GM19239 (cell line): ENCODE measurements at regions not wholly inside any gene's neighbourhood (a gene's known extent, or its start where the extent isn't known, plus 50 kb on each side); places are given as distances from the start of the nearest gene placed in this dataset.

Experiments
- DNase-seq: peaks from one replicate; pipeline ENCODE4 v3.0.0; 2011; ENCODE audit warnings: low spot score; ENCODE audit not compliant: insufficient read length
- FAIRE-seq: peaks from 2 replicates; lab custom pipeline; 2011; peaks lifted over from hg19 to GRCh38; lab: Jason Lieb, UNC

DNA sequence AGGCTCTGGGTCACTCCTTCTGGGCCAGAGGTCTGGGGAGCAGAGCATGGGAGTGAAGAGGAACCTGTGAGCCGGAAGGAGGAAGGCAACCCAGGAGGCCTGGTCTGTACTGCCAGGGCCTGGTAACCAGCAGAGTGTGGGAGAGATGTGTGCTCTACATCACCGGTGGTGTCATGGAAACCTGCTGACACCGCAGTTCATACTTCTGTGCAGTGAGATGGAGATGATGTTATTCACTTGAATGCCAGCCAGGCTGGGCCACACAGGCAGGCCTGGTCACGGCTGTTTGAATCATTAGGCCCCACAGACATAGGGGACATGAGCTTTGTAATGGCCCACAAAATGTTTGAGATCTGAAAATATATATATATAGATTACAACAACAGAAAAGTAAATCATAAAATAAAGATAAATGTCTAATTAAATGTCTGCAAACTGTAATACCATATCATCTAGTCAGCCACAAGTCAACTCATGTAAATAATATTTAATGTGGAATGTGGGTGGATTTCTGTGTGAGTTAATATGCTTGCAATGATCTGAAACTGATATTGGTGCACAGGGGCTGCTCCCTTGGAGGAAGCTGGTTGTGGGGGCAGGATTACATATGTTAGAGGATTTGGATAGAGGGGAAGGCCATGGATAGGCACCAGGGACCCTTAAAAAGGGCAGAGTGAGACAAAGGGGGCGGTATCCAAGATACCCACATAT, 108.5 kb upstream of the PFN2 start:
- FAIRE-seq (no peak), DNase-seq (no peak)

- DNase-seq (no peak), FAIRE-seq (no peak)
Measured at GRCh38 chr3:150077581-150078247, 107.0 kb upstream of the PFN2 start.

GRCh38 chr3:150077107-150077506, 106.4 kb upstream of the PFN2 start:
- DNase-seq: no peak
- no peak for FAIRE-seq

GRCh38 chr3:150076443-150076842, 105.7 kb upstream of the PFN2 start:
- no peak for FAIRE-seq
- DNase-seq: no peak

GRCh38 chr3:150075417-150075865, 104.7 kb upstream of the PFN2 start:
- DNase-seq (no peak), FAIRE-seq (no peak)

DNA sequence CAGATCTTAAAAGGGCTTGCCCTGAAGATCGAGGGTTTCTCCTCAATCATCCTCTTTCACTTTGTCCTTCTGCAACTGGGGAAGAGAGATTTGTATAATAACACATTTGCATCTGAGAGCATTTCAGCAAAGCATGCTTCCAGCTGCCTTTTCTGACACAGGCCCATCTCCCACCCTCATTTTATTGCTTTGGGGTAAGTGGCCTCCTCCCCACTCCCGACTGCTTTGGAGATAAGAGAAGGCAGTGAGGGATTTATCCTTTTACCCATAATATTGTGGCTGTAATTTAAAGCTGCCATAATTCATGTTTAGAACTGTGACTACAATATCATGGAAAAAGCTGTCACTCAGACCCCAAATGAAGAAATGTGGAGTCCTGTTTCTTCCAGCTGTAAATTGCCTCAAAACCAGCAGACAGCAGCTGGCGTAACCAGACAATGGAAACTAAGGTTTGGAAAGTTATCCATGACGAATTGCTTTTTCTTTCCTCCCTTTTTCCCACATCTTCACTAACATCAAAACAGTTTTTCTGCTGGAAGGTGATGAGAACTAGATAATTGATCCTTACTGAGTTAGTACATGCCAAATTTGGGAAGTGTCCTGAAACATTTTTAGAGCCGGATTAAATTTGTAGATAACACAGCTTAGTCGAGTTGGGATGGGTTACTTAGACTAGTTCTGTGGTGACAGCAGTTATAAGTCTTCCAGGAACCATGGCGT, 104.2 kb upstream of the PFN2 start:
- no peak for FAIRE-seq

DNA sequence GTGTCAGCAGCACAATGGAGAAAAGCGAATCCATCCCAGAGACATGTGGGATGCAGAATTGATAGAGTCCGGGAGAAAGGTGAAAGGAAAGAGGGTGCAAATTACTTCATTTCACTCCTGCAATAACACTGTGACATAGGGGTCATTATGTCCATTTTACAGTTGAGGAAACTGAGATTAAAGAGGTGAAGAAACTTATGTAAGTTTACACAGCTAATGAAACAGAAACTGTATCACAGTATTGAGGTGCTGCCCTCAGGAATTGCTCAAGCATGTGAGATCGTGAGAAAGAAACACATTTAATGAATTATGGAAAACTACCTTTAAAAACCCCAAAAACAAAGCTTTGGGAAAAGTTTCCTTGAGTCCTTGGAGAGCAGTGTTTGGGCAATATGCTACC, 103.6 kb upstream of the PFN2 start:
- DNase-seq (no peak), FAIRE-seq (no peak)

More for the DNA sequence above, 104.2 kb upstream of the PFN2 start:
- DNase-seq: peak; percentile 17

DNA sequence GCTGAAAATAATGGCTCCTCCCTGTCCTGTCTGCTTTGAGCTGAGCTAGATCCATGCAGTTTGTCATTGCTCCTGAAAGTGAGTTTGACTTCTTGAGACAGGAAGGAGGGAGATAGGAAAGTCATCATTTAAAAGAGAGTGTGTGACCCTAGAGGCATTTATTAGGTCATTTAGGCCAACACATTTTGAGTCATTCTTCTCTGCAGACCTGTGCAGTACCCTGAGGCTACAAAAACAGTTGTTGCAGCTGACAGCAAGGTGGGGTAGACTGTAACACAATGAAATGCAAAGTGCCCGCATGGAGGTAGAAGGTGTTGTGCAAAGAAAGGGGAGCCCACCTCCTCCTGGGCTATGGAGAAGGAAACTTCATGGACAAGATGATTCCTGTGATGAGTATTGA, 102.8 kb upstream of the PFN2 start:
- FAIRE-seq: no peak
- no peak for DNase-seq

GRCh38 chr3:150073031-150073430, 102.3 kb upstream of the PFN2 start:
- no peak for FAIRE-seq

DNA sequence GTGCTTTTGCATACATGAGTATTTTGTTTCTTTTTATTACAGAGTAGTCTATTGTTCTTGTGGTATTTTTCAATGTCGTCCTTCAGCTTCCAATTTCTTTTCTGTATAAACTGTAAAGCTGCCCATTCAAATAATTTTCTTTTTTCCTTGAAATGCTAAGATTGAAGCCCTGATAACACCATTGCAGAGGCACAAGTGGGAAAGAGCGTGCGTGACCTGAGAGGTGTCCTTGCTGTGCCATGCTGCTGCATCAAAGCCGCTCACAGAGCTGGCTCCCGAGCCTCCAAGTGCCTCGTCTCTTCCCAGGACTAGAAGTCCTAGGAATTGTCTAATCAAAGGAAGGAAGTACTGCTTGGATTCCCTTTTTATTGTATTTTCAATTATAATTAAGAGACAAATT, 101.9 kb upstream of the PFN2 start:
- no peak for DNase-seq
- no peak for FAIRE-seq

More at GRCh38 chr3:150073031-150073430, 102.3 kb upstream of the PFN2 start:
- no peak for DNase-seq

GRCh38 chr3:150070271-150070670, 99.6 kb upstream of the PFN2 start:
- FAIRE-seq (no peak), DNase-seq (no peak)

GRCh38 chr3:150069633-150070032, 98.9 kb upstream of the PFN2 start:
- DNase-seq (no peak), FAIRE-seq (no peak)

DNA sequence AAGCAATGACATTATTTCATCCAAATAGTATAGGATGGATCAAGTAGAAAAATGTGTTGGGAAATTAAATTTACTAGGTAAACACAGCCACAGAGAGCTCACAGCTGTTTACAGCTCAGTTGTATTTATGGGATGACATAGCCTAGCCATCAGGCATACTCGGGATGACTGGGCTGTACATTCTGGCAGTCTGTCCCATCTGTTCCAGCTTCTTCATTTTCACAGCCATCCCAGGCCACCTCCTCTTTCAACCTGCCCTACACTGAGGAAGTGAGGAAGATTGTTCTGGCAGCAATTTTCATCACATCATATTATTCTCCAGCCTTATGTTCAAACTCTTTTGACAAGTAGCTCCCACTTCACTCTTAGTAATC, 98.4 kb upstream of the PFN2 start:
- FAIRE-seq: no peak

DNA sequence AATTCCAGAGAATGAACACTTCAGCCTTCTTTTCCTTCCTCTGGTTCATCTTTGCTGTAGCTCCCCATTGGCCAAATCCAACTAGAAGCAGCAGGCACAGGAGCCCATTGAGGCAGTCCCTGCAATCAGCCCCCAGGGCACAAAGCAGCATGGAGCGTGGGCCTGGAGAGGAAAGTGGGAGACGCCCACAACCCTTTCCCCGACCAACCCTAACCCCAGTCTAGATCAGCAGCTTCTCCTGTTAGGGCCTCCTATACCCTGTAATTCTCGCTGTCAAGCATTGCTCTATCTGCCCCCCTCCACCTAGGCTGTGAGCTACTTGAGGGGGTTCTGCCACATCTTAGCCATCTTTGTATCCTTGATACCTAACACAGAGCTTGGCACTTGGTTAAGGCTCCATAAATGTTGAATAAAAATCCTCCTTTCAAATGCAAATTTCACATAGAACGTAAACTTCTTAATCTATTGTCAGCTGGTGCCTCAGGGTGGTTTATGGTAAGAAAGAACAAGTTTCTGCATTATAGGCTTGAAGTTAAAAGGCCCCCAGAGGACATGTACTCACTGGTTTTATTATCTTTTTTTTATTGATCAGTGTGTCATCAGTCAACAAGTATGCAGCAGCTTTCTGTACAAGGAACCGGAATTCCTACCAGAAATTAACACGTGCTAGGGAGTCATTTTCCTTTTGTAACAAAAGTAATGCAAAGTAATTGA, 97.9 kb upstream of the PFN2 start:
- DNase-seq (no peak), FAIRE-seq (no peak)

More for the DNA sequence above, 98.4 kb upstream of the PFN2 start:
- DNase-seq: no peak

- FAIRE-seq (no peak), DNase-seq (no peak)
Measured at GRCh38 chr3:150067561-150067960, 96.9 kb upstream of the PFN2 start.

DNA sequence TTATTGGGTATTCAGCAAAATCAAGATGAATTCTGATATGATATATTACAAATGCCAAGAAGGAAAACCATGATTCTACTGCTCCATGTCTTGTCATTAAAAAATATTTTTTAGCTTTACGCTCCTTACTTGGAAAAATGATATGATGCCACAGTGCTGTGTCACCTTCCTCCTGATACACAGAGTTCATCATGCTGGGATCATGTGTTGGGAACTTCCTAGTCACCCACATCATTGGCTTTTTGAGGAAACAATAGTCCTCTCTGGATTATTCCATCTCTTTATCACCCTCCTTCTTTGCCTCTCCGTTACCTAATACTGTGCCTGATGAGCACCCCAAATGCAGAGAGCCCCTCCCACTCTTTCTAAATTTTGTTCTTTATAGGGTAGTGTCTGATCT, 94.3 kb upstream of the PFN2 start:
- no peak for DNase-seq
- no peak for FAIRE-seq

- FAIRE-seq (no peak), DNase-seq (no peak)
Measured at GRCh38 chr3:150063237-150063636, 92.5 kb upstream of the PFN2 start.

GRCh38 chr3:150062492-150062891, 91.8 kb upstream of the PFN2 start:
- no peak for FAIRE-seq

DNA sequence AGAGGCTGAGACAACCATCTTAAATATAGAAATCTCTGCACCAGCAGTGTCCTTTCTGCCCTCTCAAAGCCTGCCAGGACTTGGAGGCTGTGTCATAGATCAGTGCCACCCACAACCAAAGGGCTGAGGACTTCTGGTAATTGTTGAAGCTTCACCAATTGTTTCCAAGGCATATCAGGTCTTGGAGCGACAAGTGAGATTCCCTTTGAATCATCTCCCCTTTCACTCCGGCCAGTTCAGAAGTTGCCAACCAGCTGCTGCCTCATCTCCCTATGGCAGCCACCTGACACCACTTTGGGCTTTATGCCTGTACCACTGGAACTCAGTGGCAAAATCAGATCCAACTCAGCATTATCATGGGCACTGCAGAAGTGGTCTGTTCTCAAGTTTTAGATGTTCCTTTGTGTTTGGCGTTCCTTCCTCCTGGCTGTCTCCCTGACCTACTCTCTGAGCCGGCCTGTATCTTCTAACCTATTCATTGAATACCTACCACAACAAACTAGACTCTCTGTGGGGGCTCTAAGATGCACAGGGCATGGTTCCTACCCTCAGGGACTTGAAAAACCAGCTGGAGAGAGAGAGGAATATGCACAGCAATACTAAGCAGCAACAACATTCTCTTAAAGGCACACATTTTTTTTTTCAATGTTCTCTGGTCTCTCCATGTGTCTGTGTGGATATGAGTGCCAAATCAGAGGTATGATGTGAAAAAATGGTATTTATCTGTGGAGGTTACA, 90.8 kb upstream of the PFN2 start:
- FAIRE-seq: no peak

More at GRCh38 chr3:150062492-150062891, 91.8 kb upstream of the PFN2 start:
- no peak for DNase-seq

DNA sequence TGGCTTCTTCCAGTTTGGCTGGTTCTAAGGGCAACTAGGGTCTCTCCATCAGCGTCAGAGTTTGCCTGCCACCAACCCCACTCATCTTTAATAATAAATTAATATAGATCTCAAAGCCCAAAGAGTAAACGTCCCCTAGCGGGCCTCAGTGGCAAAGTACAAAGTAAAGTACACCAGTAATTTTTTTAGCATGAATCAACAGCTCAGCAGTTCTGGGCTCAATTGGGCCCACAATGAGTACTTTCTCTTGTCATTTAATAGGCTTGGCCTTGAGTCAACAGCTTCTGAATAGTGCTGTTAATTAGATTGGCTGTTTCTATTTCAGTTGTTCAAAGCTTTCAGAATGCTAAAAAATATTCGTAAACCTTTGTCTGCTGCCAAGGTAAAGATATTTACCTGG, 89.0 kb upstream of the PFN2 start:
- FAIRE-seq (no peak), DNase-seq (no peak)

More for the DNA sequence above, 90.8 kb upstream of the PFN2 start:
- DNase-seq: no peak
